Psoas muscle (tissue), 7 donors: ENCODE measurements at regions not wholly inside any gene's neighbourhood (a gene's known extent, or its start where the extent isn't known, plus 50 kb on each side); places are given as distances from the start of the nearest gene placed in this dataset.

ENCODE experiments used
- ATAC-seq, 4 donors: fragments of 200-7000 bp; cut with Tn5 transposase; one replicate each; pipeline ENCODE4 v1.9.1; 2020; ENCODE audit warnings: moderate library complexity in 3 of 4, mild to moderate bottlenecking in 2 of 4
- DNase-seq, 2 donors: peaks; one replicate each; pipeline ENCODE4 v3.0.0-alpha.2; 2020
- H3K27ac ChIP-seq: fragments of 200-600 bp; one replicate; pipeline ENCODE4 v1.8.0; 2022
- H3K27me3 ChIP-seq, 3 donors: fragments of 200-600 bp in 1 of 3; one replicate each; pipeline versions ENCODE4 v1.6.1 to v1.8.0; 2013 to 2022; ENCODE audit warnings: low read length in 2 of 3, mild to moderate bottlenecking in 2 of 3, moderate library complexity in 1 of 3; ENCODE audit not compliant: insufficient read depth in 3 of 3
- H3K36me3 ChIP-seq, 2 donors: fragments of 200-600 bp in 1 of 2; one replicate each; pipeline versions ENCODE4 v1.6.1 to v1.8.0; 2013 to 2022; ENCODE audit warnings: low read depth in 1 of 2, mild to moderate bottlenecking in 1 of 2, moderate library complexity in 1 of 2; ENCODE audit not compliant: insufficient read depth in 1 of 2
- H3K4me1 ChIP-seq: fragments of 200-600 bp; one replicate; pipeline ENCODE4 v1.8.0; 2022
- H3K4me3 ChIP-seq: fragments of 200-600 bp; one replicate; pipeline ENCODE4 v1.8.0; 2022; ENCODE audit warnings: mild to moderate bottlenecking
- H3K9me3 ChIP-seq: fragments of 200-600 bp; one replicate; pipeline ENCODE4 v1.8.0; 2022
- CTCF ChIP-seq: fragments of 200-600 bp; IDR thresholded peaks from one replicate; pipeline ENCODE4 v1.8.0; 2022; ENCODE audit warnings: antibody characterized with exemption
- WGBS, 3 donors: extraction: QIAGEN DNeasy Blood & Tissue Kit; methylation state at CpG; one replicate each; pipeline versions ENCODE4 v1.1.6 to v1.1.7; 2013; 5-methylcytosine and 5-hydroxymethylcytosine counted together
- intact Hi-C, 2 donors: fragments of 100-400 bp; cut with DNase I; formaldehyde crosslinking; loops; one replicate each; pipeline versions ENCODE4 v1.11.0 to v1.14.2; 2022
- donor health status: healthy with polysubstance abuse.
- donor health status: DM: no; HTN: no; CAD: no; lungs with moderate emphysema.
- donor health status: Bipolar disorder and iron deficiency.
- donor health status: healthy.
- donor health status: DM: yes; HTN: yes; CAD: no.
- donor health status: DM: no; HTN: no; CAD: no.
- donor health status: DM: yes; HTN: yes; CAD: no.

GRCh38 chr4:161303551-161303950 lies 860.2 kb downstream of the FSTL5 start:
- Histone ChIP-seq H3K27me3 (no peaks in the 10 kb centered on the region), H3K36me3 (no peaks in the 10 kb centered on the region), H3K27ac (no peak overlapping the region), H3K9me3 (no peaks in the 10 kb centered on the region), H3K4me1 (no peaks in the 10 kb centered on the region), H3K4me3 (no peak overlapping the region)
- intact Hi-C loops: no loop called here
- ATAC-seq (no peak), DNase-seq (no peak)
- 72 to 77% (median 73%) methylated on average over 2 of the region's 2 CpGs for WGBS, 3 donors
- no peak for TF ChIP-seq CTCF

GRCh38 chr4:161291222-161291621 lies 872.6 kb downstream of the FSTL5 start:
- H3K36me3 ChIP-seq: no peaks in the 10 kb centered on the region
- DNase-seq (no peak), ATAC-seq (no peak)
- TF ChIP-seq CTCF: no peak
- intact Hi-C loops: no loop called here
- H3K27ac ChIP-seq: no peak overlapping the region
- no peak overlapping the region for H3K4me3 ChIP-seq
- no peaks in the 10 kb centered on the region for H3K9me3 ChIP-seq
- H3K4me1 ChIP-seq: no peaks in the 10 kb centered on the region
- 53 to 92% (median 74%) methylated on average over 5 of the region's 5 CpGs for WGBS, 3 donors
- no peaks in the 10 kb centered on the region for H3K27me3 ChIP-seq

GRCh38 chr4:161287678-161288352 lies 876.0 kb downstream of the FSTL5 start:
- WGBS, 3 donors: 78 to 94% (median 86%) methylated on average over 6 of the region's 6 CpGs
- no peak overlapping the region for H3K4me3 ChIP-seq
- H3K4me1 ChIP-seq: no peaks in the 10 kb centered on the region
- no peak overlapping the region for H3K27ac ChIP-seq
- DNase-seq (no peak), ATAC-seq (no peak)
- H3K27me3 ChIP-seq: no peaks in the 10 kb centered on the region
- TF ChIP-seq CTCF: no peak
- intact Hi-C loops: no loop called here
- no peaks in the 10 kb centered on the region for H3K36me3 ChIP-seq
- H3K9me3 ChIP-seq: no peaks in the 10 kb centered on the region

- no peak overlapping the region for H3K27ac ChIP-seq
- H3K4me3 ChIP-seq: no peak overlapping the region
- H3K4me1 ChIP-seq: no peaks in the 10 kb centered on the region
- ATAC-seq (no peak), DNase-seq (no peak)
- H3K27me3 ChIP-seq: no peaks in the 10 kb centered on the region
- H3K36me3 ChIP-seq: no peaks in the 10 kb centered on the region
- no peak for TF ChIP-seq CTCF
- intact Hi-C loops: no loop called here
- H3K9me3 ChIP-seq: no peaks in the 10 kb centered on the region
Observed at GRCh38 chr4:161285461-161285860, 878.3 kb downstream of the FSTL5 start.

- no peaks in the 10 kb centered on the region for H3K4me1 ChIP-seq
- no peak overlapping the region for H3K4me3 ChIP-seq
- H3K27ac ChIP-seq: no peak overlapping the region
- no peak for TF ChIP-seq CTCF
- H3K9me3 ChIP-seq: no peaks in the 10 kb centered on the region
- ATAC-seq (no peak), DNase-seq (no peak)
- H3K36me3 ChIP-seq: no peaks in the 10 kb centered on the region
- intact Hi-C loops: no loop called here
- 37 to 65% (median 54%) methylated on average over 2 of the region's 2 CpGs for whole genome bisulfite sequencing, 3 donors
- H3K27me3 ChIP-seq: no peaks in the 10 kb centered on the region
Observed at GRCh38 chr4:161280929-161281328, 882.9 kb downstream of the FSTL5 start.
